Mesendoderm (in vitro differentiated cells): ENCODE measurements at regions not wholly inside any gene's neighbourhood (a gene's known extent, or its start where the extent isn't known, plus 50 kb on each side); places are given as distances from the start of the nearest gene placed in this dataset.

Experiments
- DNase-seq: peaks from one replicate; pipeline ENCODE4 v3.0.0; 2013
- H2AK5ac ChIP-seq: 2 replicates; pipeline ENCODE4 v1.6.1; 2013; ENCODE audit warnings: low read length, inconsistent platforms
- H2BK120ac ChIP-seq: 2 replicates; pipeline ENCODE4 v1.6.1; 2013; ENCODE audit warnings: low read depth, mild to moderate bottlenecking, low read length, moderate library complexity, mixed read lengths
- H2BK15ac ChIP-seq: replicated peaks from 2 replicates; pipeline ENCODE4 v1.6.1; 2013; ENCODE audit warnings: low read depth, mild to moderate bottlenecking, moderate library complexity
- H2BK5ac ChIP-seq: 2 replicates; pipeline ENCODE4 v1.6.1; 2013; ENCODE audit warnings: low read length, inconsistent platforms
- H3K18ac ChIP-seq: 2 replicates; pipeline ENCODE4 v1.6.1; 2013; ENCODE audit warnings: mild to moderate bottlenecking, low read length, mixed read lengths
- H3K23ac ChIP-seq: one replicate; pipeline ENCODE4 v1.6.1; 2013; ENCODE audit warnings: low read length
- H3K27ac ChIP-seq: 2 replicates; pipeline ENCODE4 v1.5.1; 2013; ENCODE audit warnings: low read depth, mild to moderate bottlenecking, inconsistent platforms, low read length, moderate library complexity
- H3K27me3 ChIP-seq: 2 replicates; pipeline ENCODE4 v1.6.1; 2013; ENCODE audit warnings: low read length, control low read depth, mild to moderate bottlenecking, inconsistent platforms; ENCODE audit not compliant: insufficient read depth, poor library complexity
- H3K36me3 ChIP-seq: 2 replicates; pipeline ENCODE4 v1.6.1; 2013; ENCODE audit warnings: low read length, inconsistent platforms; ENCODE audit not compliant: control insufficient read depth, insufficient read depth
- H3K4ac ChIP-seq: one replicate; pipeline ENCODE4 v1.6.1; 2013; ENCODE audit warnings: low read depth, mild to moderate bottlenecking, low read length, moderate library complexity
- H3K4me1 ChIP-seq: 2 replicates; pipeline ENCODE4 v1.6.1; 2013; ENCODE audit warnings: low read depth, low read length, inconsistent platforms; ENCODE audit not compliant: control insufficient read depth
- H3K4me2 ChIP-seq: 2 replicates; pipeline ENCODE4 v1.6.1; 2013; ENCODE audit warnings: low read length
- H3K4me3 ChIP-seq: 2 replicates; pipeline ENCODE4 v1.5.1; 2013; ENCODE audit warnings: mild to moderate bottlenecking, low read length
- H3K56ac ChIP-seq: one replicate; pipeline ENCODE4 v1.6.1; 2013; ENCODE audit warnings: low read length
- H3K79me1 ChIP-seq: 2 replicates; pipeline ENCODE4 v1.6.1; 2013; ENCODE audit warnings: low read length, inconsistent platforms
- H3K79me2 ChIP-seq: 2 replicates; pipeline ENCODE4 v1.6.1; 2013; ENCODE audit warnings: mild to moderate bottlenecking, low read length; ENCODE audit not compliant: control insufficient read depth, insufficient read depth
- H3K9ac ChIP-seq: 2 replicates; pipeline ENCODE4 v1.6.1; 2013; ENCODE audit warnings: low read length, inconsistent platforms
- H4K5ac ChIP-seq: one replicate; pipeline ENCODE4 v1.6.1; 2013; ENCODE audit warnings: low read length
- H4K8ac ChIP-seq: one replicate; pipeline ENCODE4 v1.6.1; 2013; ENCODE audit warnings: low read depth, mild to moderate bottlenecking, control low read depth, low read length, moderate library complexity
- WGBS: extraction: QIAGEN DNeasy Blood & Tissue Kit; methylation state at CpG from one replicate; pipeline ENCODE4 v1.1.7; 2013; ENCODE audit warnings: low lambda C conversion rate, missing lambda C conversion rate; ENCODE audit not compliant: insufficient coverage; ENCODE audit errors: extremely low coverage; 5-methylcytosine and 5-hydroxymethylcytosine counted together

- no peak overlapping the region for H3K27ac ChIP-seq
- no CpG with 5 or more reads among the region's 3 CpGs for WGBS
Observed at GRCh38 chr5:67405755-67406154, 209.2 kb upstream of the CD180 start.

DNA sequence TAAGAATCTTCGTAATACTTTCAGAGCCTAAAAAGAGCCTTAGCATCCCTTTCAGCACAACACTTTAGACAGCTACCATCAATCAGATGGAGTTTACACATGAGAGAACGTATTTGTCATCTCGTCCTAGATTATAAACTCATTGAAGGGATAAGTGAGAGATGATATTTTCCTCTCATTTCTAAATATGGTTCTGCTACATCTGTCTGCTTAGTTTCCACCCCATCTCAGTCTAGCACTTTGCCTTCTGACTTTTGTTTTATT, 208.4 kb upstream of the CD180 start:
- no CpG with 5 or more reads among the region's 3 CpGs for WGBS
- no peak overlapping the region for H2AK5ac ChIP-seq
- H3K4me3 ChIP-seq = no peak overlapping the region

More at GRCh38 chr5:67405755-67406154, 209.2 kb upstream of the CD180 start:
- Histone ChIP-seq H4K5ac (no peak overlapping the region), H3K79me1 (no peaks in the 10 kb centered on the region), H3K4me1 (no peaks in the 10 kb centered on the region), H3K27me3 (no peaks in the 10 kb centered on the region), H4K8ac (peak overlapping the region; percentile 56), H3K79me2 (no peaks in the 10 kb centered on the region), H3K36me3 (no peaks in the 10 kb centered on the region), H2BK15ac (no peak overlapping the region), H2BK5ac (no peak overlapping the region), H3K4me2 (no peak overlapping the region), H3K23ac (no peak overlapping the region), H3K18ac (no peak overlapping the region), H2AK5ac (no peak overlapping the region), H3K4me3 (no peak overlapping the region), H3K4ac (no peak overlapping the region), H3K56ac (no peak overlapping the region), H3K9ac (no peak overlapping the region), H2BK120ac (no peak overlapping the region)
- DNase-seq = no peak

DNA sequence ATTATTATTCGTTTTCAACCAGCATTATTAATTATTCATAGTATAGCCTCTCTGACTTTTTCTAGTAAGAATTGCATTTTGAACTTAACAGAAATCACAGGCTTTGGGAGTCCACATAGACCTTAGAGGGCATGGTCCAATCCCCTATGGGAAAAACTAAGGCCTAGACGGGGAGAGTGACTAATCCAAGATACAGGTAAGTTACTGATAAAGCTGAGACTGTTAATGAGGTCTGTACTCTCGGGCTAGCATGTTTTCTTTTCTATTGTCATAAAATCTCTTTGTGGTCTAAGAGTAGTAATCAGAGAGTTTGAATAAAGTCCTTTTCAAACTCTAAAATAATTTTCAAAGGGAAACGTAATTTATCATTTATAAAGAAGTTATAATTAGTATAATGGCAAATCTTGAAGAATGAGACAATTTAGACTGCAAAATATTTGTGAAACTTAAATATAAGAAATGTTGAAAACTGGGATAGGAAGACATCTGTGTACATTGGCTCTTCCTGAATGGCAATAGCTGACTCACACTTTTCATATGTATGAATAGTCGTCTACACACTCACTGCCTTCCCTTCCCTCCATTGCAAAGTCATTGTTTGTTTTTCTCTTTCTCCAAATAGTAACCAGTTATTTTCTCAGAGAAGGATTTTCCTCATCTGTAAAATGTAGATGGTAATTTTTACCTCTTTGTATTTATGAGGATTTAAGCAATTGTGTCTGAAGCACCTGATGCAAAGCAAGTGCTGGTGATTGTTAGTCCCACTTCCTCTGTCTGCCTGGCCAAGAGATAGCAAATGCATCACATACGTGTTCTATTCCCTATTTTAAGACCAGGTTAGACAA, 207.9 kb upstream of the CD180 start:
- no CpG with 5 or more reads among the region's 6 CpGs for WGBS

More for the DNA sequence above, 208.4 kb upstream of the CD180 start:
- Histone ChIP-seq H2BK120ac (no peak overlapping the region), H3K79me2 (no peaks in the 10 kb centered on the region), H3K18ac (no peak overlapping the region), H2BK15ac (no peak overlapping the region), H4K5ac (no peak overlapping the region), H3K9ac (no peak overlapping the region), H3K23ac (no peak overlapping the region), H3K4me1 (no peaks in the 10 kb centered on the region), H3K56ac (no peak overlapping the region), H3K27me3 (no peaks in the 10 kb centered on the region), H3K27ac (no peak overlapping the region), H4K8ac (no peak overlapping the region), H3K36me3 (no peaks in the 10 kb centered on the region), H3K79me1 (no peaks in the 10 kb centered on the region), H3K4me2 (no peak overlapping the region), H2BK5ac (no peak overlapping the region), H3K4ac (no peak overlapping the region)
- DNase-seq = no peak

GRCh38 chr5:67402526-67402925, 205.9 kb upstream of the CD180 start:
- Histone ChIP-seq H3K27me3 (no peaks in the 10 kb centered on the region), H4K8ac (no peak overlapping the region), H3K79me1 (no peaks in the 10 kb centered on the region), H3K9ac (no peak overlapping the region), H2BK5ac (no peak overlapping the region), H3K18ac (no peak overlapping the region), H3K79me2 (no peaks in the 10 kb centered on the region), H3K27ac (no peak overlapping the region), H4K5ac (no peak overlapping the region), H3K4me2 (no peak overlapping the region), H3K56ac (no peak overlapping the region), H2AK5ac (no peak overlapping the region), H3K4ac (no peak overlapping the region), H3K4me1 (no peaks in the 10 kb centered on the region), H3K23ac (no peak overlapping the region), H3K4me3 (no peak overlapping the region), H2BK120ac (no peak overlapping the region), H2BK15ac (no peak overlapping the region), H3K36me3 (no peaks in the 10 kb centered on the region)
- no CpG with 5 or more reads among the region's 5 CpGs for WGBS
- DNase-seq = no peak

More for the DNA sequence above, 207.9 kb upstream of the CD180 start:
- Histone ChIP-seq H3K4me1 (no peaks in the 10 kb centered on the region), H3K27ac (no peak overlapping the region), H4K8ac (no peak overlapping the region), H2BK15ac (no peak overlapping the region), H2AK5ac (no peak overlapping the region), H3K56ac (no peak overlapping the region), H3K23ac (no peak overlapping the region), H2BK120ac (no peak overlapping the region), H3K9ac (no peak overlapping the region), H3K18ac (no peak overlapping the region), H3K4ac (no peak overlapping the region), H3K79me2 (no peaks in the 10 kb centered on the region), H3K27me3 (no peaks in the 10 kb centered on the region), H3K79me1 (no peaks in the 10 kb centered on the region), H4K5ac (no peak overlapping the region), H3K4me2 (no peak overlapping the region), H3K36me3 (no peaks in the 10 kb centered on the region), H3K4me3 (no peak overlapping the region), H2BK5ac (no peak overlapping the region)
- no peak for DNase-seq

- Histone ChIP-seq H3K56ac (no peak overlapping the region), H3K18ac (no peak overlapping the region), H4K5ac (no peak overlapping the region), H2BK15ac (no peak overlapping the region), H3K4me1 (no peaks in the 10 kb centered on the region), H3K36me3 (no peaks in the 10 kb centered on the region), H2BK5ac (no peak overlapping the region), H2BK120ac (no peak overlapping the region), H3K4me2 (no peak overlapping the region), H3K79me2 (no peaks in the 10 kb centered on the region), H3K27me3 (no peaks in the 10 kb centered on the region), H3K9ac (no peak overlapping the region), H3K4me3 (no peak overlapping the region), H3K23ac (no peak overlapping the region), H4K8ac (no peak overlapping the region), H2AK5ac (no peak overlapping the region), H3K4ac (no peak overlapping the region), H3K79me1 (no peaks in the 10 kb centered on the region), H3K27ac (no peak overlapping the region)
- no CpG with 5 or more reads among the region's 2 CpGs for WGBS
- no peak for DNase-seq
Observed at GRCh38 chr5:67401172-67401571, 204.6 kb upstream of the CD180 start.

- Histone ChIP-seq H4K5ac (no peak overlapping the region), H3K4me2 (no peak overlapping the region), H3K4me3 (no peak overlapping the region), H3K9ac (no peak overlapping the region), H3K79me2 (no peaks in the 10 kb centered on the region), H3K23ac (no peak overlapping the region), H3K27ac (no peak overlapping the region), H2AK5ac (no peak overlapping the region), H2BK120ac (no peak overlapping the region), H2BK5ac (no peak overlapping the region), H3K36me3 (no peaks in the 10 kb centered on the region), H3K4ac (no peak overlapping the region), H3K56ac (no peak overlapping the region), H3K79me1 (no peaks in the 10 kb centered on the region), H4K8ac (no peak overlapping the region), H3K27me3 (no peaks in the 10 kb centered on the region), H3K18ac (no peak overlapping the region), H3K4me1 (no peaks in the 10 kb centered on the region), H2BK15ac (no peak overlapping the region)
- no peak for DNase-seq
- WGBS = no CpG with 5 or more reads among the region's 3 CpGs
Observed at GRCh38 chr5:67400752-67401151, 204.2 kb upstream of the CD180 start.
